Neural progenitor cell (in vitro differentiated cells): ENCODE measurements at regions not wholly inside any gene's neighbourhood (a gene's known extent, or its start where the extent isn't known, plus 50 kb on each side); places are given as distances from the start of the nearest gene placed in this dataset.

Experiments used
- DNase-seq: peaks from one replicate; pipeline ENCODE4 v3.0.0-alpha.2; 2016; ENCODE audit warnings: low spot score
- H2AFZ ChIP-seq: fragments of 200-600 bp; sonication (generic); replicated peaks from 2 replicates; pipeline ENCODE4 v1.6.1; 2016; ENCODE audit warnings: antibody characterized with exemption
- H3F3A ChIP-seq: fragments of 200-600 bp; sonication (generic); 2 replicates; pipeline ENCODE4 v1.6.1; 2016; ENCODE audit warnings: antibody characterized with exemption, low read depth
- H3K27ac ChIP-seq: fragments of 200-600 bp; sonication (generic); 2 replicates; pipeline ENCODE4 v1.5.1; 2016; ENCODE audit warnings: mild to moderate bottlenecking
- H3K27me3 ChIP-seq: fragments of 200-600 bp; sonication (generic); 2 replicates; pipeline ENCODE4 v1.6.1; 2016; ENCODE audit warnings: mild to moderate bottlenecking, moderate library complexity
- H3K36me3 ChIP-seq: fragments of 200-600 bp; sonication (generic); 2 replicates; pipeline ENCODE4 v1.5.1; 2016
- H3K4me1 ChIP-seq: fragments of 200-600 bp; sonication (generic); 2 replicates; pipeline ENCODE4 v1.6.1; 2016; ENCODE audit warnings: mixed run types
- H3K4me2 ChIP-seq: fragments of 200-600 bp; sonication (generic); 2 replicates; pipeline ENCODE4 v1.6.1; 2016
- H3K4me3 ChIP-seq: fragments of 200-600 bp; sonication (generic); 2 replicates; pipeline ENCODE4 v1.5.1; 2016
- H3K79me2 ChIP-seq: fragments of 200-600 bp; sonication (generic); 2 replicates; pipeline ENCODE4 v1.6.1; 2016; ENCODE audit warnings: low read depth
- H3K9ac ChIP-seq: fragments of 200-600 bp; sonication (generic); 2 replicates; pipeline ENCODE4 v1.6.1; 2016
- H3K9me3 ChIP-seq: fragments of 200-600 bp; sonication (generic); 2 replicates; pipeline ENCODE4 v1.5.1; 2016; ENCODE audit warnings: low read depth
- H4K20me1 ChIP-seq: fragments of 200-600 bp; sonication (generic); 2 replicates; pipeline ENCODE4 v1.6.1; 2016; ENCODE audit warnings: low read depth
- H3K27ac Mint-ChIP-seq: 3 replicates; pipeline ENCODE4 v1.8.0; 2021; ENCODE audit warnings: mixed read lengths
- H3K27me3 Mint-ChIP-seq: 2 replicates; pipeline ENCODE4 v1.8.0; 2022; ENCODE audit warnings: low read depth, mild to moderate bottlenecking, inconsistent platforms, moderate library complexity, mixed read lengths; ENCODE audit not compliant: insufficient read depth
- H3K36me3 Mint-ChIP-seq: 3 replicates; pipeline ENCODE4 v1.8.0; 2021; ENCODE audit warnings: mixed read lengths
- H3K4me1 Mint-ChIP-seq: 3 replicates; pipeline ENCODE4 v1.8.0; 2021; ENCODE audit warnings: mixed read lengths
- H3K4me3 Mint-ChIP-seq: 3 replicates; pipeline ENCODE4 v1.8.0; 2021; ENCODE audit warnings: mild to moderate bottlenecking, moderate library complexity, mixed read lengths
- H3K9me3 Mint-ChIP-seq: 3 replicates; pipeline ENCODE4 v1.8.0; 2020; ENCODE audit warnings: mixed read lengths
- CTCF ChIP-seq: fragments of 200-600 bp; sonication (generic); IDR thresholded peaks from 2 replicates; pipeline ENCODE4 v1.5.1; 2017; ENCODE audit warnings: antibody characterized with exemption, mild to moderate bottlenecking
- EZH2 ChIP-seq: fragments of 200-600 bp; sonication (generic); IDR thresholded peaks from 2 replicates; pipeline ENCODE4 v1.6.1; 2017; ENCODE audit warnings: antibody characterized with exemption, mild to moderate bottlenecking, moderate library complexity
- EZH2phosphoT487 ChIP-seq: fragments of 200-600 bp; sonication (generic); IDR thresholded peaks from 2 replicates; pipeline ENCODE4 v1.6.1; 2017; ENCODE audit warnings: antibody characterized with exemption

DNA sequence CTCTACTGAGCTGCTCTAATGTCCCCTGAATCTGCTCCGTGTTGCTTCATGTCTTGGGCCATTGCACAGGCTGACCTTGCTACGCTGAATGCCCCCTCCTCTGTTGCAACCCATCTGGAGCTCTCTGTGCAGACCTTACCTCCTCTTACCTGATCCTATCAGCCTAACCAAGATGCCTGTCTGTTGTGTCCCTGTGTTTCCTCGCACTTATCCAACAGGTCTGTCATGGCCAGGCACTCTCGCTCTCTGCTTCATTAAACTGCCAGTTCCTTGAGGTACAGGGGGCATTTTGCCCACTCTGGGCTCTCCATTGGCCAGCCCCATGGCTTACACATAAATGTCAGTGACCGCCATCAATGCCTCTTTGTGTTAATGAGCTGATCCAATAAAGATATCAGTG lies 277.7 kb upstream of the TSHZ3 start:
- H3K9me3 Mint-ChIP-seq = peaks cover 4% of the 10 kb centered on the region
- Histone ChIP-seq H3K79me2 (no peaks in the 10 kb centered on the region), H3K4me2 (no peak overlapping the region), H3K36me3 (no peaks in the 10 kb centered on the region), H3K4me1 (peaks cover 15% of the 10 kb centered on the region), H4K20me1 (no peaks in the 10 kb centered on the region), H2AFZ (no peak overlapping the region), H3K27ac (no peak overlapping the region), H3K27me3 (no peaks in the 10 kb centered on the region), H3K9ac (no peak overlapping the region), H3F3A (peaks cover 5% of the 10 kb centered on the region), H3K9me3 (no peaks in the 10 kb centered on the region), H3K4me3 (no peak overlapping the region)
- no peak overlapping the region for H3K4me3 Mint-ChIP-seq
- DNase-seq = no peak
- peaks cover 5% of the 10 kb centered on the region for H3K27me3 Mint-ChIP-seq
- no peaks in the 10 kb centered on the region for H3K36me3 Mint-ChIP-seq
- H3K27ac Mint-ChIP-seq = no peak overlapping the region
- TF ChIP-seq EZH2 (no peak), CTCF (no peak), EZH2phosphoT487 (no peak)
- H3K4me1 Mint-ChIP-seq = peaks cover 5% of the 10 kb centered on the region

- Histone ChIP-seq H3F3A (peaks cover 5% of the 10 kb centered on the region), H3K4me2 (peak overlapping the region; percentile 24), H3K27me3 (no peaks in the 10 kb centered on the region), H3K9me3 (no peaks in the 10 kb centered on the region), H3K4me1 (peaks cover 15% of the 10 kb centered on the region), H3K27ac (no peak overlapping the region), H3K9ac (no peak overlapping the region), H3K4me3 (no peak overlapping the region), H2AFZ (peak overlapping the region; percentile 71), H4K20me1 (no peaks in the 10 kb centered on the region), H3K79me2 (no peaks in the 10 kb centered on the region), H3K36me3 (no peaks in the 10 kb centered on the region)
- Mint-ChIP-seq H3K4me1 (peaks cover 5% of the 10 kb centered on the region), H3K9me3 (peaks cover 4% of the 10 kb centered on the region), H3K27me3 (peaks cover 5% of the 10 kb centered on the region), H3K27ac (no peak overlapping the region), H3K36me3 (no peaks in the 10 kb centered on the region), H3K4me3 (no peak overlapping the region)
- no peak for TF ChIP-seq EZH2
- TF ChIP-seq CTCF = no peak
- TF ChIP-seq EZH2phosphoT487 = no peak
- peak; percentile 31 for DNase-seq
Measured at GRCh38 chr19:31627620-31628365, 278.6 kb upstream of the TSHZ3 start.

- H3K4me3 ChIP-seq = no peak overlapping the region
- H4K20me1 ChIP-seq = no peaks in the 10 kb centered on the region
- no peak overlapping the region for H3K4me2 ChIP-seq
- no peak for TF ChIP-seq CTCF
- no peak for TF ChIP-seq EZH2phosphoT487
- TF ChIP-seq EZH2 = no peak
- H3F3A ChIP-seq = peaks cover 5% of the 10 kb centered on the region
- H3K27ac ChIP-seq = no peak overlapping the region
- Mint-ChIP-seq H3K4me1 (peaks cover 5% of the 10 kb centered on the region), H3K27ac (no peak overlapping the region), H3K27me3 (peaks cover 5% of the 10 kb centered on the region), H3K4me3 (no peak overlapping the region), H3K36me3 (no peaks in the 10 kb centered on the region), H3K9me3 (peaks cover 4% of the 10 kb centered on the region)
- DNase-seq = no peak
- H3K36me3 ChIP-seq = no peaks in the 10 kb centered on the region
- H3K9ac ChIP-seq = no peak overlapping the region
- peaks cover 15% of the 10 kb centered on the region for H3K4me1 ChIP-seq
- no peaks in the 10 kb centered on the region for H3K27me3 ChIP-seq
- no peaks in the 10 kb centered on the region for H3K79me2 ChIP-seq
- no peak overlapping the region for H2AFZ ChIP-seq
- H3K9me3 ChIP-seq = no peaks in the 10 kb centered on the region
Measured at GRCh38 chr19:31629579-31630363, 280.5 kb upstream of the TSHZ3 start.
